GM18507 (cell line): ENCODE measurements at regions not wholly inside any gene's neighbourhood (a gene's known extent, or its start where the extent isn't known, plus 50 kb on each side); places are given as distances from the start of the nearest gene placed in this dataset.
"Not testable (repeated sequence)": the region's sequence is repeated elsewhere in the genome, so short reads cannot be mapped to it uniquely, and the experiment has no call there.

Source experiments
- DNase-seq: peaks from one replicate; pipeline ENCODE4 v3.0.0; 2011; ENCODE audit warnings: low read depth; ENCODE audit not compliant: insufficient read length; ENCODE audit errors: extremely low spot score
- FAIRE-seq: peaks from 2 replicates; lab custom pipeline; 2011; peaks lifted over from hg19 to GRCh38; lab: Jason Lieb, UNC

DNA sequence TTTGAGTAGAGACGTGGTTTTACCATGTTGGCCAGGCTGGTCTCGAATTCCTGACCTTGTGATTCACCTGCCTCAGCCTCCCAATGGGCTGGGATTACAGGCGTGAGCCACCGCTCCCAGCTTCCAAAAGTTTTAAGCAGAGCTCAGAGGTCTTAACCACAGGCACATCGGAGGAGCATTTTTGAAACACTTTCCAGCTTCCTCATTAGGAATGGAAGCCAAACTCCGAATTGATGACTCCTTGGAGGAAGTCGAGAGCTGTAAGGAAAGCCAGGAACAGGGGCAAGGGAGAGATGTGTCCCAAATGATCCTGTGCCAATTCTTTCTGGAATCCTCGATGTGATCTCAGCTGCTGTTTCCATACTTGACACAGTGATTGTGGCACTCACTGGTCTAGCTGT lies 56.2 kb upstream of the CCZ1B start:
- FAIRE-seq, DNase-seq: not testable (repeated sequence)

DNA sequence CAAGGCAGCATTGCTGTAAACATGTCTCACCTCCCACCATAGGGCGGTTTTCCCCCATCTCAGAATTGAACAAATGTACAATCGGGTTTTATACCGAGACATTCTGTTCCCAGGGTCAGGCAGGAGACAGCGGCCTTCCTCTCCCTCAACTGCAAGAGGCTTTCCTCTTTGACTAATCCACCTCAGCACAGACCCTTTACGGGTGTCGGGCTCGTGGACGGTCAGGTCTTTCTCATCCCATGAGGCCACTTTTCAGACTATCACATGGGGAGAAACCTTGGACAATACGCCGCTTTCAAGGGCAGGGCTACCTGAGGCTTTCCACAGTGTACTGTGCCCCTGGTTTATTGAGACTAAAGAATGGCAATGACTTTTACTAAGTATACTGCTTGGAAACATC lies 57.7 kb upstream of the CCZ1B start:
- DNase-seq, FAIRE-seq: not testable (repeated sequence)

DNA sequence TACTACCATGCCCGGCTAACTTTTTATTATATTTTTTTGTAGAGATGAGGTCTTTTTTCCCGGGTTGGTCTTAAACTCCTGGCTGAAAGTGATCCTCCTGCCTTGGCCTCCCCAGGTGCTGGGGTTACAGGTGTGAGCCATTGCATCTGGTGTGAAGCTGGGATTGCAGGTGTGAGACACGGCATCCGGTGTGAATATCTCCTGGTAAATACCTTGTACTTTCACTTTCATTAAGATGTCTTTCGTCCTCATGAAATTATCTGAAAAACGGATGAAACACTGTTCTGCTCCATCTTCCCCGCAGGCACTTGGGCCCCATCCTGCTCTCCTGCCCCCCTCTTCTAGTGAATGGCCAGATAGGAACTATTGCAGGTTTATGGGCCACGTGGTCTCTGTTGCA lies 60.1 kb upstream of the CCZ1B start:
- no peak for DNase-seq
- no peak for FAIRE-seq

DNA sequence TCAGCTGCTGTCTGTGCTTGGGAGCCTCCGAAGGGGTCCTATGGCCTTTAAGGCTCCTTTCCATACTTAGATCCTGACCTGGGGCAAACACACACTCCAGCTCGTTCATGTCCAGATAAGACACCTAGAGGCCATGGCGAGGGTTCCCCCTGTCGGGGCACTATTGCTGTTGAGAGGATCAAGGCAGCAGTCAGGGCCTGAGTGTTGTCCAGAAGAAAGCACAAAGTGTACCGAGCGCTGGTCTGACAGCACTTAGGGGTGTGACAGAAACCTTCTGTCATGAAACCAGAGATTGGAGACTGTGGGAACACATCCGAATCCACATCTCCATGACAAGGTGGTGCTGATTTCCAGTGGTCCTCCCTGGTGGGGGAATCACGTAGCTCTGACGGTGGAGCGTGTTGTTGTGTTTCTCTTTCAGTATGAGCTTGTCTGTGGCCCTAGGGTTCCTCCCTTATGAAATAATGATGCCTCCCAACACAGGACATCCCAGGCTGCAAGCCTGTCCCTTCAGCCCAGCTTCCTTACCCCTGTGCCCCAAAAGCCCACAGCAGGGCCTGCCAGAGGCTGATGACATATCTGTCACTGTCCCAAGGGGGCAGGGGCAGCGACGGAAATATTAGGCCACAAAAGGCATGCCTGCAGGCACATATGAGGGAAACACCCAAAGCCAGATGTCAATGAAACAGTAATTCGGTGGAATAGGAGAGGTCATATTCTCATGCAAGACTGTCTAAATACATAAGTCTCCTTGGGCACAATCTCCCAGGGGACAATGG lies 62.4 kb upstream of the CCZ1B start:
- FAIRE-seq, DNase-seq: not testable (repeated sequence)

DNA sequence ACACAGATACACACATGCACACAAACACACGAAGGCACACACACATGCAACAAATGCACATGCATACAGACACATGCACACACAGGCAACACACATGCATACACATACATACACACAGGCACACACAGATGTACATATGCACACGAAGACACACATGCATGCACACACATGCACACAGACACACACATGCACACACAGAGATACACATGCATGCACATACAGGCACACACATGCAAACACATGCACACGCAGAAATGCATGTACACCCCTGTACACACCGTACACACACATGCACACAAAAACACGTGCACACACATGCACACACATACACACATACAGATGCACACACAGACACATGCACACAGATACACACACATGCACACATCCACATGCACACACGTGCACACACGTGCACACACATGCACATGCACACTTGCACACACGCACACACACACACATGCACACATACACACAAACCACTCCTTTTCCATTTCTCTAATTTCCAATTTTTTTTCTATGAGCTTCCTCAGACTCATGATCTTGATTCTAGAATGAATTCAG lies 63.3 kb upstream of the CCZ1B start:
- DNase-seq (no peak), FAIRE-seq (no peak)

DNA sequence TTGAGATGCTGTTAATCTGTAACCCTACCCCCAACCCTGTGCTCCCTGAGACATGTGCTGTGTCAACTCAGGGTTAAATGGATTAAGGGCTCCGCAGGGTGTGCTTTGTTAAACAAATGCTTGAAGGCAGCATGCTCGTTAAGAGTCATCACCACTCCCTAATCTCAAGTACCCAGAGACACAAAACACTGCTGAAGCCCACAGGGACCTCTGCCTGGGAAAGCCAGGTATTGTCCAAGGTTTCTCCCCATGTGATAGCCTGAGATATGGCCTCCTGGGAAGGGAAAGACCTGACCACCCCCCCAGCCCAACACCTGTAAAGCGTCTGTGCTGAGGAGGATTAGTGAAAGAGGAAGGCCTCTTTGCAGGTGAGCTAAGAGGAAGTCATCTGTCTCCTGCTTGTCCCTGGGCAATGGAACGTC lies 76.0 kb upstream of the CCZ1B start:
- DNase-seq, FAIRE-seq: not testable (repeated sequence)

DNA sequence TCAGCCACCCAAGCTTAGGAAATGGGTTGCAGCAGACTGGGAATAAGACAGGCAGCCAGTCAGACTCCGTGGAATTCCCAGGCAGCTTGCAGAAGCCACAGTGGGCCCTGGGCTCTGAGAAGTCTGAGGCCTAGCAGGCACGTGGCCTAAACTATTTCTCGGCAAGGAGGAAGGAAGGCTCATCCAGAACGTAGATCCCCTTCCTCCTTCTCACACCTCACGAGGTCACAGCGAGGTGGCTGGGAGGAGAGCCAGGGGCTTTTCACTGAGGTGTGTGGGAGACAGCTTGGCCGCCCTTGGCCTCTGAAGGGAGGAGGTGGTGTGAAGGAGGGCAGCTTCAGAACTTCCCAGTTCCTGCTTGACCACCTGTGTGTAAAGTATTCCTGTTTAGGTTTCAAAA lies 77.2 kb upstream of the CCZ1B start:
- not testable (repeated sequence) for DNase-seq, FAIRE-seq

DNA sequence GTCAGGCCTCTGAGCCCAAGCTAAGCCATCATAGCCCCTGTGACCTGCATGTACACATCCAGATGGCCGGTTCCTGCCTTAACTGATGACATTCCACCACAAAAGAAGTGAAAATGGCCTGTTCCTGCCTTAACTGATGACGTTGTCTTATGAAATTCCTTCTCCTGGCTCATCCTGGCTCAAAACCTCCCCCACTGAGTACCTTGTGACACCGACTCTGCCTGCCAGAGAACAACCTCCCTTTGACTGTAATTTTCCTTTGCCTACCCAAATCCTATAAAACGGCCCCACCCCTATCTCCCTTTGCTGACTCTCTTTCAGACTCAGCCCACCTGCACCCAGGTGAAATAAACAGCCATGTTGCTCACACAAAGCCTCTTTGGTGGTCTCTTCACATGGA lies 77.7 kb upstream of the CCZ1B start:
- FAIRE-seq, DNase-seq: not testable (repeated sequence)

DNA sequence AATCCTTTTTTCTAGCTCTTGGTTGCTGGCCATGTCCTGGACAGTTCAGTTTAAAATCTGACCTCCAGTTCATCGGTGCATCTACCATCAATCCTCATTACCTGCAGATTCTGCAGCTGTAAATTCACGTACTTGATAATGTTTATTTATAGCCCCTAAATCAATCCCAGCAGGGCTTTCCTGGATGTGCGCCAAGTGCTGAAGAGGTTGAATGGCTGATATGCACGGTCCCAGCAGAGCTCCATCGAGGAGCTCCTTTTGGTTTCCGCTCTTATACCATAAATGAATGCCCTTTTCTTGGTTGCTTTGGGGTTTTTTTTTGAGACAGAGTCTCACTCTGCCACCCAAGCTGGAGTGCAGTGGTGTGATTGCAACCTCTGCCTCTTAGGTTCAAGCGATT lies 91.2 kb upstream of the CCZ1B start:
- FAIRE-seq: no peak
- DNase-seq: no peak

DNA sequence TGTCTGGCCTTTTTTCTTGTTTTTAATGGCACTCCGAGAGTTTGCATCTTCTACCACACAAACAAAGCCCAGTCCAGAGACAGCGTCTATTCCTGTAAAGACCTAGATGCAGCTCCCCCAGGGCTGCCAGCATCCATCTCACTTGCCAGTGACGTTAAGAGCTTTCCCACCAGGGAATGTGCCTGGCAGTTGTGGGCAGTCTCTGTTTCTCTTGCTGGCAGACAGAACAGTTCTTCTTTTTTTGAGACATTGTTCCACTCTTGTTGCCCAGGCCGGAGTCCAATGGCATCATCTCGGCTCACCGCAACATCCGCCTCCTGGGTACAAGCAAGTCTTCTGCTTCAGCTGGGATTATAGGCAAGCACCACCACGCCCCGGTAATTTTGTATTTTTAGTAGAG lies 93.1 kb upstream of the CCZ1B start:
- FAIRE-seq, DNase-seq: not testable (repeated sequence)

DNA sequence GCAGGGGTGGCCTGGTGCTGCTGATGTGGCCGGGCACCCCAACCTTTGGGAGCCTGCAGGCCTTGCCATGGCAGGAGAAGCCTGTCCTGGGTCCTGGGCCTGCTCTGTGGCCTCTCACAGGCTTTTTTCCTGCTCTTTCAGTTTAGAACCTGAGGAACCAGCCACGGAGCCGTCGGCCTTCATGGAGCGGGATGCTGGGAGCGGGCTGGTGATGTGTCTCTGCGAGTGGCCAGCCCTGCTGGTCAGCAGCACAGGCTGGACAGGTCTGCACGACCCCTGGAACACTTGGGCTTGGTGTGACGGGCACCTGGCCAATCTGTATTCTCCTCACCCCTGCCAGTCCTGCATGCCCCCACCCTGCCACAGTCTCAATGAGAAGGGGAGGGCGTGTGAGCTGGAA lies 98.4 kb upstream of the CCZ1B start:
- not testable (repeated sequence) for FAIRE-seq, DNase-seq

DNA sequence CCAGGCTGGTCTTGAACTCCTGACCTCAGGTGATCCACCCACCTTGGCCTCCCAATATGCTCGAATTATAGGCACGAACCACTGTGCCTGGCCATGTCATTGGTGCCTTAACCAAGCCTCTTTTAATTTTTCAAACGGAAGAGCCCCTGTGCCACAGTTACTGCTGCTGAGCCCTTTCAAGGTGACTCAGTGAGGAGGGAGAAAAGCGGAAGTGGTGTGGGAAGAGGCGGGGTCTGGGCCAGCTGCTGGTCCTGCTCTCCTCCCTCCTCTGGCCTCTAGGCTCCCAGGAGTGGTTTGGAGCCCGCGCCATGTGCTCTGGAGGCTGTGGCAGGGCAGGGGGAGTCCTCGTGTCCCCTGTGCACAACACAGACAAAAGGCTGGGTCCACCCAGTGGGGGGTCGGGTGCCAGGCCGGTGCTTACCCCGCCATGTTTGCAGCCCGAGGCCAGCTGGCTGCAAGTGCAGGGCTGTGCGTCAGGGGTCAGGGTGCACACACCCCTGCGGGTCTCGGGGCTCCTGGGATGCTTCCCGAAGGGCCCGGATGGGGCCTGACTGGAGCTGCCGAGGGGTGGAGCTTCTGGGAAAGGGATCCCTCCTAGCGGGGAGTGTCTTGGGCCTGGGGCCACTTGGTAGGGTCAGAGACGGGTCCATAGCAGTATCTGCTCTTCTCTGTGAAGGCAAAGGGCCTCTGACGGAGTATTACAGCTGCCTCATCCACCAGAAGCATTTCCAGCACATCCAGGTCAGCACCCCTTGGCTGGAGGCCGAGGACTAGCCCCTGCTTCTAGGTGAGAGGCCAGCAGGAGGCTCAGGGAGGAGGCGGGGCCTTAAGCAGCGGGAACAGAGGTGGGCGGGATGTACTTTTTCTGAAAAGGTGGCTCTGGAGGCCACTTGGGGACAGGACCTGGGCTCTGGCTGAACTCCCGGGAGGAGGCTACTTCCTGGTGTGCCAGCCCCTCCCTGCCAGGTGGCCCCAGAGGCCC lies 100.4 kb upstream of the CCZ1B start:
- FAIRE-seq, DNase-seq: not testable (repeated sequence)

DNA sequence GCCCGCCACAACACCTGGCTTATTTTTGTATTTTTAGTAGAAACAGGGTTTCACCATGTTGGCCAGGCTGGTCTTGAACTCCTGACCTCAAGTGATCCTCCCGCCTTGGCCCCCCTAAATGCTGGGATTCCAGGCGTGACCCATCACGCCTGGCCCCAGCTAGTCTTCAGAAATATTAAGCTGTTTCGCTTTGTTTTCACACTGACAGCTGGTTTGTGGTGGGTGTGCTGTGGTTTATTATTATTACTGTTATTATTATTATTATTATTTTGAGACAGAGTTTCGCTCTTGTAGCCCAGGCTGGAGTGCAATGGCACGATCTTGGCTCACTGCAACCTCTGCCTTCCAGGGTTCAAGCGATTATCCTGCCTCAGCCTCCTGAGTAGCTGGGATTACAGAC lies 101.6 kb upstream of the CCZ1B start:
- not testable (repeated sequence) for FAIRE-seq, DNase-seq

DNA sequence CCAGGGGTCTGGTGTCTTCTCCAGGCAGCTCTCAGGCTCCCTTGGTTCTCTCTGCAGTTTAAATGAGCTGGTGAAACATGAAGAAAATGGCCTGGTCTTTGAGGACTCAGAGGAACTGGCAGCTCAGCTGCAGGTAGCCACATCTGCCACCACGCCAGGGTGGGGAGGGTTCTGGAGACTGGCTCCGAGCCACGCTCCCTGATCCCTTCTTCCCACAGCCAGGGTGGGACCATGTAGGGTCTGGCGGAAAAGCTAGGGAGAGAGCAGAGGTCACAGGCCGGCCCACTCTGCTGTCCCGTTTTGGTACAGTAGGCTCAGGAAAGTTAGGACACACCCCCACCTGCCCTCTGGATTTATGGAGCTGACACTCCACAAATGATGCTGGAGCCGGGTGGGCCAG lies 103.5 kb upstream of the CCZ1B start:
- not testable (repeated sequence) for DNase-seq, FAIRE-seq

DNA sequence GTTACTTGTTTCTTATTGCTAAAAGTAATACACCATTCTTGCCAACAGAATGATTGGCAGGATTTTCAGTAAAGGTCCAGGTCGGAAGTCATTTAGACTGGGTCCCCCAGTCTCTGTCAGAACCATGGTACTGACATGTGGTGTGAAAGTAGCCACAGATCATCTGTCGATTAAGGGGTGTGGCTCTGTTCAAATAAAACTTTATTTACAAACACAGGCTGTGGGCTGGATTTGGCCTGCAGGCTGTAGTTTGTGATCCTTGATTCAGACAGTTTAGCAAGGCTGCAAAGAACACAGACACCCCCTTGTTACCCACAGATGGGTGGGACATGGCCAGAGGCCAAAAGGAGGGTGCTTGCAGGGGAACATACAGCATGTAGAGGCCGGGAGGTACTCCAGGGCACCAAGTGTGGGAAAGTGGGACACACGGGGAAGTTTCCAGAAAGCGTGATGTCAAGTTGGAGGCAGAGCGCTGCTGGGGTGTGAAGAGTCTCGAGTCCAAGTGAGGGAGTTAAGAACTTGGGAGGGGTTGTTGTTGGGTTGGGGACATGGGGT lies 104.1 kb upstream of the CCZ1B start:
- FAIRE-seq, DNase-seq: not testable (repeated sequence)

DNA sequence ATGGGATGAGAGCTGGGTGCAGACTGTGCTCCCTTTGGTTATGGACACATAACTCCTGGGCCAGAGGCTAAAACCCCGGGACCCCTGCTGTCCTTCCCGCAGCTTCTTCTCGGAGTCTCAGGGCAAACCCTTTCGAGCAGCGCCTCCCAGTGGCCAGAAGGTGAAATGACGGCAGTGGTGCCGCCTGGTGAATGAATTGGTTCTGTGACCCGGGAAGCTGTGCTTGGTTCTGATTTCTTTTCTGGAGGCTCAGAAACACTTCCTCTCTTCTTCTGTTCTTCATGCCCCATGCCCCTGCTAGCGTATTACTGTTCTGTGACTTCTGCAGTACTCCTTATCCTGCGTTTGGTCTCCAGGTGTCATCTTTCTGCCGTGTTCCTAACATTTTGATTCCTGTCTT lies 104.7 kb upstream of the CCZ1B start:
- not testable (repeated sequence) for FAIRE-seq, DNase-seq

DNA sequence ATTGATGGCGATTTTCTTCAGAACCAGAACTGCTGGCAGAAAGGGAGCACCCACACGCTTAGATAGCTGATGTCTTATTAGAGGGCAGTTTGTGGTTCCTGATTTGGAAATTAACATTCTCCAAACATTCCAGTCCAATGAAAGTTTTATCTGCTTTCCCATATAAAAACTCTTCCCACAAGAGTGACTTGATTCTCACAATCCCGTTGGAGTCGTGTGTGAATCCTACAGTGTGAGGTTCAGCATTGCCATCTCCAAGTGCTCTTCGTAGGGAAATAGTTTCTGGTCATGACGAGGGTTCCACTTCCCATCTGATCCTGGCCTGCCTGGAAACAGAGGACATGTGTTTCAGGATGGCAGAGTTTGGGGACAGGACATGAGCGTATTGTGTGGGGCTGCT lies 105.4 kb upstream of the CCZ1B start:
- FAIRE-seq, DNase-seq: not testable (repeated sequence)

DNA sequence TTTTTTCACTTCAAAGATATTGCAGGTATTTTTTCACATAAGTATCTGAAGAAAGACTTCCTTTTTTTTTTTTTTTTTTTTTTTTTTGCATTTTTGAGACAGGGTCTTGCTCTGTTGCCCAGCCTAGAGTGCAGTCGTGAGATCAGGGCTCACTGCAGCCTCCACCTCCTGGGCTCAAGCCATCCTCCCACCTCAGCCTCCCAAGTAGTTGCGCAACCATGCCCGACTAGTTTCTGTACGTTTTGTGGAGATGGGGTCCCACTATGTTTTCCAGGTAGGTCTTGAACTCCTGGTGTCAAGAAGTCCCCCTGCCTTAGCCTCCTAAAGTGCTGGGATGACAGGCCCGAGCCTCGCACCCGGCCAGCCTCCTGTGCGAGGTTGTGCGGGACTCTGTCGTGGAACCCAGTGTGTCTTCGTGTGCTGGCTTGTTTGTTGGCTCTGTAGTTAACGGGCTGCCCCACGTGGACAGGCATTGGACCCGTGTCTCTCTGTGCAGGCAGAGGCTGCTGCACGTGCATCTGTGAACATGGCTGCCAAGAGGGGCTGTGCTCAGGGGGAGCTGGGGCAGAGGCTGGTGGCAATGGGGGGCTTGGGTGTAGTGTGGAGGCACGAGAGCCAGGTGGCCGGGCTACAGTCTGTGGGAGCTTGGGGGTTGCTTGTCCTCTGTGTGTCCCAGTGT lies 108.0 kb upstream of the CCZ1B start:
- FAIRE-seq, DNase-seq: not testable (repeated sequence)

DNA sequence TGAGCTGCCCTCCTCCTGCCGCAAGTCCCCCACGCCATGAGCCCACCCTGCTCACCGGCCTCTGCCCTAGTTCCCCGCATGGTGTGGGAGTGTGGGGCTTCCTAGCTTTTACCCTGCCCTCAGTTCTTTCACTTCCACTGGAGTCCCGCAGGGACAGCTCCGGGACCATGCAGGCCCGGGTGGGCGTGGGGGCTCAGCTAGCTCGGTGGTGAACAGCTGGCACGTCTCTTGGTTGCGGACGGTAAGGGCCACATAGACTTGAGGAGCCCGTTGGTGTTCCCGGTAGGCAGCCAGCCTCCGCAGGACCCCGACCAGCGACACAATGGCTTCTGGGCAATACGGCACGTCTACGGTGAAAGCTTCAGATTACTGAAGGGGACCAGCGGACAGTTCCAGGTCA lies 108.9 kb upstream of the CCZ1B start:
- DNase-seq: no peak
- FAIRE-seq: no peak
